CD4-positive, alpha-beta T cell (primary cell): ENCODE measurements at regions not wholly inside any gene's neighbourhood (a gene's known extent, or its start where the extent isn't known, plus 50 kb on each side); places are given as distances from the start of the nearest gene placed in this dataset.

Source experiments
- ATAC-seq: fragments of 200-7000 bp; cut with Tn5 transposase; one replicate; pipeline ENCODE4 v1.10.0; 2022; ENCODE audit warnings: mild to moderate bottlenecking; ENCODE audit not compliant: poor library complexity
- CTCF ChIA-PET: fragments of 350-600 bp; sonication (Branson Sonifier 250); formaldehyde crosslinking; loops from one replicate; lab custom pipeline; 2021; ENCODE audit warnings: antibody characterized with exemption, inconsistent platforms; lab: Charles Lee
- POLR2A ChIA-PET: fragments of 350-600 bp; sonication (Branson Sonifier 250); formaldehyde crosslinking; loops from one replicate; lab custom pipeline; 2021; ENCODE audit warnings: antibody characterized with exemption, inconsistent platforms; lab: Charles Lee
- DNase-seq, 14 experiments: peaks; one replicate each; pipeline ENCODE4 v3.0.0-alpha.2; 2013 to 2020; ENCODE audit warnings: mixed read lengths in 2 of 14
- H3K27ac ChIP-seq, 2 donors: one replicate each; pipeline versions ENCODE4 v1.5.1 to v1.7.0; 2013; ENCODE audit warnings: low read length in 2 of 2, low read depth in 1 of 2, mild to moderate bottlenecking in 1 of 2
- H3K27me3 ChIP-seq, 2 experiments: 1 replicate in 1 of 2; 2 replicates in 1 of 2; pipeline versions ENCODE4 v1.6.1 to v1.7.0; 2013; ENCODE audit warnings: low read length in 2 of 2, control low read depth in 1 of 2, mild to moderate bottlenecking in 1 of 2, moderate library complexity in 1 of 2; ENCODE audit not compliant: insufficient read depth in 2 of 2, control insufficient read depth in 1 of 2
- H3K36me3 ChIP-seq: one replicate; pipeline ENCODE4 v1.6.1; 2013; ENCODE audit warnings: low read length, control low read depth; ENCODE audit not compliant: insufficient read depth
- H3K4me1 ChIP-seq: one replicate; pipeline ENCODE4 v1.6.1; 2013; ENCODE audit warnings: low read length, control low read depth; ENCODE audit not compliant: insufficient read depth
- H3K4me3 ChIP-seq: one replicate; pipeline ENCODE4 v1.5.1; 2013; ENCODE audit warnings: mild to moderate bottlenecking, low read length, moderate library complexity
- H3K9me3 ChIP-seq, 2 experiments: 1 replicate in 1 of 2; 2 replicates in 1 of 2; pipeline versions ENCODE4 v1.6.1 to v1.7.0; 2013; ENCODE audit warnings: low read length in 2 of 2, mild to moderate bottlenecking in 2 of 2, control low read depth in 1 of 2, moderate library complexity in 1 of 2; ENCODE audit not compliant: control insufficient read depth in 1 of 2, insufficient read depth in 1 of 2
- H3K27ac Mint-ChIP-seq: one replicate; pipeline ENCODE4 v1.8.0; 2020; ENCODE audit warnings: mixed read lengths
- H3K27me3 Mint-ChIP-seq: one replicate; pipeline ENCODE4 v1.8.0; 2021; ENCODE audit warnings: mixed read lengths
- H3K36me3 Mint-ChIP-seq: one replicate; pipeline ENCODE4 v1.8.0; 2021; ENCODE audit warnings: low read depth, mixed read lengths
- H3K4me1 Mint-ChIP-seq: one replicate; pipeline ENCODE4 v1.8.0; 2021; ENCODE audit warnings: low read depth, mixed read lengths
- H3K4me3 Mint-ChIP-seq: one replicate; pipeline ENCODE4 v1.8.0; 2020; ENCODE audit warnings: mild to moderate bottlenecking, mixed read lengths
- H3K9me3 Mint-ChIP-seq: one replicate; pipeline ENCODE4 v1.8.0; 2020; ENCODE audit warnings: mixed read lengths
- CTCF ChIP-seq: fragments of 200-600 bp; IDR thresholded peaks from one replicate; pipeline ENCODE4 v1.8.0; 2022; ENCODE audit warnings: antibody characterized with exemption, mild to moderate bottlenecking
- intact Hi-C, 2 experiments: fragments of 100-400 bp; cut with DNase I in 1 of 2; cut with micrococcal nuclease in 1 of 2; formaldehyde crosslinking; loops; one replicate each; pipeline versions ENCODE4 v1.15.1 to v1.9.0; 2023 to 2025; cut with DNase I, micrococcal nuclease

GRCh38 chr6:87848616-87849015 lies 146.6 kb upstream of the AKIRIN2 start:
- no peak for ATAC-seq
- ChIA-PET POLR2A (no interaction called here), CTCF (no interaction called here)
- H3K9me3 ChIP-seq, result no peaks in the 10 kb centered on the region
- peaks cover 29% of the 10 kb centered on the region for H3K27me3 Mint-ChIP-seq
- no peak overlapping the region for H3K4me3 ChIP-seq
- no peak overlapping the region for H3K27ac ChIP-seq
- no peaks in the 10 kb centered on the region for H3K36me3 Mint-ChIP-seq
- no peak overlapping the region for H3K27ac Mint-ChIP-seq
- no peaks in the 10 kb centered on the region for H3K36me3 ChIP-seq
- no peaks in the 10 kb centered on the region for H3K27me3 ChIP-seq
- no peak for DNase-seq
- intact Hi-C loops, result no loop called here
- no peaks in the 10 kb centered on the region for H3K4me1 Mint-ChIP-seq
- no peaks in the 10 kb centered on the region for H3K9me3 Mint-ChIP-seq
- TF ChIP-seq CTCF, result no peak
- no peaks in the 10 kb centered on the region for H3K4me1 ChIP-seq
- no peak overlapping the region for H3K4me3 Mint-ChIP-seq

GRCh38 chr6:87847830-87848210 lies 145.8 kb upstream of the AKIRIN2 start:
- Mint-ChIP-seq H3K27ac (no peak overlapping the region), H3K27me3 (peaks cover 29% of the 10 kb centered on the region), H3K4me1 (no peaks in the 10 kb centered on the region), H3K4me3 (no peak overlapping the region), H3K9me3 (no peaks in the 10 kb centered on the region), H3K36me3 (no peaks in the 10 kb centered on the region)
- ChIA-PET CTCF (no interaction called here), POLR2A (no interaction called here)
- no peaks in the 10 kb centered on the region for H3K4me1 ChIP-seq
- no peak for TF ChIP-seq CTCF
- H3K27me3 ChIP-seq, result no peaks in the 10 kb centered on the region
- DNase-seq (no peak), ATAC-seq (no peak)
- H3K27ac ChIP-seq, result no peak overlapping the region
- no peaks in the 10 kb centered on the region for H3K9me3 ChIP-seq
- H3K4me3 ChIP-seq, result no peak overlapping the region
- H3K36me3 ChIP-seq, result no peaks in the 10 kb centered on the region
- intact Hi-C loops, result no loop called here

- Mint-ChIP-seq H3K27me3 (peaks cover 29% of the 10 kb centered on the region), H3K4me1 (no peaks in the 10 kb centered on the region), H3K9me3 (no peaks in the 10 kb centered on the region), H3K4me3 (no peak overlapping the region), H3K36me3 (no peaks in the 10 kb centered on the region), H3K27ac (no peak overlapping the region)
- ChIA-PET CTCF (no interaction called here), POLR2A (no interaction called here)
- Histone ChIP-seq H3K9me3 (no peaks in the 10 kb centered on the region), H3K4me3 (no peak overlapping the region), H3K27ac (no peak overlapping the region), H3K36me3 (no peaks in the 10 kb centered on the region), H3K27me3 (no peaks in the 10 kb centered on the region), H3K4me1 (no peaks in the 10 kb centered on the region)
- TF ChIP-seq CTCF, result no peak
- intact Hi-C loops, result no loop called here
- ATAC-seq (no peak), DNase-seq (no peak)
Measured at GRCh38 chr6:87847135-87847829, 145.2 kb upstream of the AKIRIN2 start.
